ENCODE measurements at regions not wholly inside any gene's neighbourhood (a gene's known extent, or its start where the extent isn't known, plus 50 kb on each side); places are given as distances from the start of the nearest gene placed in this dataset.

- DNase-seq (ENCODE audit: extremely low read depth in 1 of 4, low spot score in 3 of 4) (peak in 2 of 4 experiments; percentile 3 to 7), FAIRE-seq (no peak), ATAC-seq (no peak)
- Histone ChIP-seq H3K36me3 (ENCODE audit: control insufficient read depth, insufficient read depth, low read length) (no peaks in the 10 kb centered on the region), H3K4me3 (no peak overlapping the region), H3K79me2 (ENCODE audit: control insufficient read depth, insufficient read depth, low read length) (no peaks in the 10 kb centered on the region), H3K9ac (ENCODE audit: insufficient read depth in 1 of 2, low read depth in 2 of 2, low read length in 2 of 2) (no peak overlapping the region), H3K4me2 (ENCODE audit: insufficient read depth, low read length) (no peak overlapping the region), H3K9me3 (replicated peaks; ENCODE audit: control insufficient read depth, insufficient read depth, low read depth, low read length) (no peaks in the 10 kb centered on the region), H4K20me1 (replicated peaks; ENCODE audit: control insufficient read depth, insufficient read depth, low read length) (no peaks in the 10 kb centered on the region), H3K4me1 (replicated peaks in 1 of 2; ENCODE audit: control insufficient read depth in 2 of 2, insufficient read depth in 2 of 2, low read length in 2 of 2) (no peaks in the 10 kb centered on the region), H2AFZ (ENCODE audit: low read depth, low read length) (no peak overlapping the region), H3K27me3 (ENCODE audit: control insufficient read depth in 2 of 2, insufficient read depth in 2 of 2, low read length in 2 of 2) (peaks cover 0 to 6% of the 10 kb centered on the region in 2 experiments; a peak in 1 of 5 replicates), H3K9me1 (ENCODE audit: control insufficient read depth, insufficient read depth, low read length) (no peaks in the 10 kb centered on the region), H3K27ac (ENCODE audit: extremely low read depth, low read depth, low read length) (no peak overlapping the region)
- ChIA-PET CTCF (ENCODE audit: low intra/inter-chr PET ratio) (no interaction called here), POLR2A (interaction anchor here (0.6 kb wide), 1 partner anchor 1363 kb away, joined by 3 read pairs; no protein-coding TSS in a partner anchor)
- TF ChIP-seq ZNF740 (CRISPR knock-in tag; IDR thresholded peaks at IDR 0.05) (no peak), ZNF740 (tag; IDR thresholded peaks at IDR 0.05) (peak in 1 of 2 experiments; percentile 51; a peak in 2 of 4 replicates), VEZF1 (CRISPR knock-in tag; IDR thresholded peaks at IDR 0.05) (peak; percentile 44; the same call in 1 of the 2 replicates), HINFP (tag; conservative IDR thresholded peaks at IDR 0.05; ENCODE audit: low read depth) (peak; percentile 65), CBX3 (IDR thresholded peaks at IDR 0.05; ENCODE audit: borderline replicate concordance in 1 of 2, low read length in 2 of 2) (no peak), KDM5B (IDR thresholded peaks at IDR 0.05; ENCODE audit: insufficient replicate concordance, low read depth, low read length) (no peak), MAFF (IDR thresholded peaks at IDR 0.05; ENCODE audit: low read length) (no peak), ILK (tag; IDR thresholded peaks at IDR 0.05; ENCODE audit: borderline replicate concordance, low read depth) (no peak)
- in situ Hi-C loops (cut with MboI) (no loop called here), intact Hi-C loops (cut with micrococcal nuclease) (no loop called here)
- 1% methylated on average over 13 of the region's 19 CpGs for WGBS (ENCODE audit: insufficient coverage, low coverage, missing lambda C conversion rate)
- BruUV-seq (replicated peaks), result no TSS peak
These were observed 306.7 kb downstream of the NFIB start for GRCh38 chr9:14007190-14007769.

Data from K562 (cell line).